CD14-positive monocyte (primary cell): ENCODE measurements at regions not wholly inside any gene's neighbourhood (a gene's known extent, or its start where the extent isn't known, plus 50 kb on each side); places are given as distances from the start of the nearest gene placed in this dataset.

ENCODE experiments used
- DNase-seq, 3 donors: peaks; one replicate each; pipeline ENCODE4 v3.0.0-alpha.2; 2011 to 2022
- H2AFZ ChIP-seq: 2 replicates; pipeline ENCODE4 v1.6.0; 2012; ENCODE audit warnings: mild to moderate bottlenecking, low read depth, low read length, inconsistent platforms; ENCODE audit not compliant: insufficient read depth, poor library complexity, severe bottlenecking
- H3K27ac ChIP-seq, 2 donors: 1 replicate in 1 of 2; 2 replicates in 1 of 2; pipeline ENCODE4 v1.5.1; 2012 to 2013; ENCODE audit warnings: low read length in 2 of 2, control low read depth in 1 of 2, inconsistent platforms in 1 of 2, low read depth in 1 of 2, mild to moderate bottlenecking in 1 of 2
- H3K27me3 ChIP-seq, 2 donors: one replicate each; pipeline versions ENCODE4 v1.6.0 to v1.6.1; 2011 to 2013; ENCODE audit warnings: low read length in 2 of 2; ENCODE audit not compliant: control insufficient read depth in 2 of 2, insufficient read depth in 2 of 2
- H3K36me3 ChIP-seq, 2 donors: replicated peaks in 1 of 2; 1 replicate in 1 of 2; 2 replicates in 1 of 2; pipeline versions ENCODE4 v1.5.1 to v1.6.1; 2012 to 2013; ENCODE audit warnings: low read length in 2 of 2, control low read depth in 1 of 2, inconsistent platforms in 1 of 2, mild to moderate bottlenecking in 1 of 2; ENCODE audit not compliant: insufficient read depth in 2 of 2, control insufficient read depth in 1 of 2
- H3K4me1 ChIP-seq, 2 donors: 1 replicate in 1 of 2; 2 replicates in 1 of 2; pipeline versions ENCODE4 v1.5.1 to v1.6.1; 2012 to 2013; ENCODE audit warnings: low read length in 2 of 2, control low read depth in 1 of 2, inconsistent platforms in 1 of 2, mild to moderate bottlenecking in 1 of 2, moderate library complexity in 1 of 2; ENCODE audit not compliant: insufficient read depth in 2 of 2, control insufficient read depth in 1 of 2
- H3K4me2 ChIP-seq: replicated peaks from 2 replicates; pipeline ENCODE3; 2012; ENCODE audit warnings: low read length, moderate library complexity, mild to moderate bottlenecking; ENCODE audit not compliant: poor library complexity, severe bottlenecking; ENCODE audit errors: extremely low read depth
- H3K4me3 ChIP-seq, 3 experiments: fragments of 200-600 bp in 1 of 3; sonication (generic) in 1 of 3; replicated peaks in 1 of 3; 1 replicate in 2 of 3; 2 replicates in 1 of 3; pipeline ENCODE4 v1.5.1; 2011 to 2013; ENCODE audit warnings: low read length in 3 of 3, mild to moderate bottlenecking in 3 of 3, control low read depth in 2 of 3, low read depth in 2 of 3, inconsistent platforms in 1 of 3, moderate library complexity in 1 of 3
- H3K79me2 ChIP-seq: 2 replicates; pipeline ENCODE4 v1.6.0; 2012; ENCODE audit warnings: mild to moderate bottlenecking, control low read depth, inconsistent platforms, low read length, moderate library complexity; ENCODE audit not compliant: insufficient read depth
- H3K9ac ChIP-seq: 2 replicates; pipeline ENCODE4 v1.6.0; 2017; ENCODE audit warnings: low read length, mild to moderate bottlenecking; ENCODE audit not compliant: insufficient read depth, poor library complexity, severe bottlenecking
- H3K9me3 ChIP-seq, 2 donors: replicated peaks in 1 of 2; 1 replicate in 1 of 2; 2 replicates in 1 of 2; pipeline versions ENCODE4 v1.5.1 to v1.6.1; 2012 to 2013; ENCODE audit warnings: low read length in 2 of 2, control low read depth in 1 of 2; ENCODE audit not compliant: control insufficient read depth in 1 of 2, insufficient read depth in 1 of 2
- H4K20me1 ChIP-seq: 2 replicates; pipeline ENCODE4 v1.6.0; 2012; ENCODE audit warnings: mild to moderate bottlenecking, low read length, control low read depth, moderate library complexity; ENCODE audit not compliant: insufficient read depth
- H3K27ac Mint-ChIP-seq, 7 donors: one replicate each; pipeline ENCODE4 v1.8.0; 2020; ENCODE audit warnings: mild to moderate bottlenecking in 7 of 7, mixed read lengths in 7 of 7, moderate library complexity in 6 of 7, inconsistent platforms in 2 of 7
- H3K27me3 Mint-ChIP-seq, 3 donors: one replicate each; pipeline ENCODE4 v1.8.0; 2021 to 2022; ENCODE audit warnings: low read depth in 3 of 3, mild to moderate bottlenecking in 3 of 3, mixed read lengths in 3 of 3, moderate library complexity in 3 of 3, inconsistent platforms in 1 of 3
- H3K36me3 Mint-ChIP-seq, 2 donors: one replicate each; pipeline ENCODE4 v1.8.0; 2020; ENCODE audit warnings: mixed read lengths in 2 of 2, inconsistent platforms in 1 of 2, mild to moderate bottlenecking in 1 of 2
- H3K4me1 Mint-ChIP-seq: one replicate; pipeline ENCODE4 v1.8.0; 2020; ENCODE audit warnings: mild to moderate bottlenecking, mixed read lengths
- H3K4me3 Mint-ChIP-seq, 2 donors: one replicate each; pipeline ENCODE4 v1.8.0; 2020; ENCODE audit warnings: mild to moderate bottlenecking in 2 of 2, mixed read lengths in 2 of 2, moderate library complexity in 1 of 2
- H3K9me3 Mint-ChIP-seq, 7 donors: one replicate each; pipeline ENCODE4 v1.8.0; 2020 to 2022; ENCODE audit warnings: mixed read lengths in 7 of 7, mild to moderate bottlenecking in 6 of 7, moderate library complexity in 6 of 7, inconsistent platforms in 2 of 7
- CTCF ChIP-seq: fragments of 200-600 bp; IDR thresholded peaks from one replicate; pipeline ENCODE4 v1.8.0; 2022; ENCODE audit warnings: antibody characterized with exemption, mild to moderate bottlenecking
- WGBS: methylation state at CpG from one replicate; pipeline ENCODE4 v1.1.5; 2013; ENCODE audit warnings: missing lambda C conversion rate; ENCODE audit not compliant: insufficient coverage; 5-methylcytosine and 5-hydroxymethylcytosine counted together
- intact Hi-C, 2 donors: fragments of 100-400 bp; cut with micrococcal nuclease; formaldehyde crosslinking; loops; one replicate each; pipeline versions ENCODE4 v1.15.0 to v1.15.1; 2023

GRCh38 chrX:28347476-28347875 is 239.8 kb upstream of the IL1RAPL1 start:
- no peak overlapping the region for H3K9ac ChIP-seq
- no peaks in the 10 kb centered on the region for H3K27me3 ChIP-seq
- H3K36me3 Mint-ChIP-seq: no peaks in the 10 kb centered on the region
- H3K36me3 ChIP-seq: no peaks in the 10 kb centered on the region
- H3K9me3 Mint-ChIP-seq: peaks cover 0 to 3% (median 0%) of the 10 kb centered on the region in 7 donors
- peaks cover 0 to 2% (median 1%) of the 10 kb centered on the region in 3 donors for H3K27me3 Mint-ChIP-seq
- peak; percentile 7 to 50 (median 7) for DNase-seq
- TF ChIP-seq CTCF: no peak
- H3K4me3 ChIP-seq: no peak overlapping the region
- H3K9me3 ChIP-seq: no peaks in the 10 kb centered on the region
- peaks cover 11% of the 10 kb centered on the region for H3K4me1 Mint-ChIP-seq
- no peak overlapping the region for H3K4me2 ChIP-seq
- H3K4me1 ChIP-seq: peaks cover 0 to 6% of the 10 kb centered on the region in 2 donors
- H2AFZ ChIP-seq: no peak overlapping the region
- no CpG with 5 or more reads among the region's 4 CpGs for WGBS
- H3K27ac ChIP-seq: no peak overlapping the region
- H3K27ac Mint-ChIP-seq: no peak overlapping the region
- intact Hi-C loops: no loop called here
- no peaks in the 10 kb centered on the region for H3K79me2 ChIP-seq
- H3K4me3 Mint-ChIP-seq: no peak overlapping the region
- H4K20me1 ChIP-seq: no peaks in the 10 kb centered on the region

DNA sequence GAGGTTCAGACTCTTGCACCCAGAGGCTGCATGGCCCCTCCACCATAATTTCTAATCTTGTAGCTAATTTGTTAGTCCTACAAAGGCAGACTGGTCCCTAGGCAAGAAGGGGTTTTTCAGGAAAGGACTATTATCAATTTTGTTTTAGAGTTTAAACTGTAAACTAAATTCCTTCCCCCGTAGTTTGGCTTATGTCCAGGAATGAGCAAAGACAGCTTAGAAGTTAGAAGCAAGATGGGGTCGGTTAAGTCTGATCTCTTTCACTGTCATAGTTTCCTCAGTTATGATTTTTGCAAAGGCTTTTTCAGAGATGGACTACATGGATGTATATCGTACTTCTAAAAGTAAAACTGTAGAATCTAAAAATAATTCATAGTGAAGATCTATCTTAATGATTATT is 258.1 kb upstream of the IL1RAPL1 start:
- TF ChIP-seq CTCF: no peak
- H3K9me3 Mint-ChIP-seq: peaks cover 0 to 6% (median 4%) of the 10 kb centered on the region in 7 donors
- H4K20me1 ChIP-seq: no peaks in the 10 kb centered on the region
- H3K4me1 Mint-ChIP-seq: peaks cover 22% of the 10 kb centered on the region
- no peaks in the 10 kb centered on the region for H3K27me3 ChIP-seq
- no peaks in the 10 kb centered on the region for H3K9me3 ChIP-seq
- no peaks in the 10 kb centered on the region for H3K79me2 ChIP-seq
- H3K27ac ChIP-seq: no peak overlapping the region
- H3K4me1 ChIP-seq: peaks cover 0 to 2% of the 10 kb centered on the region in 2 donors
- no peaks in the 10 kb centered on the region for H3K27me3 Mint-ChIP-seq
- no peak for DNase-seq
- H3K36me3 ChIP-seq: no peaks in the 10 kb centered on the region
- no peak overlapping the region for H3K4me2 ChIP-seq
- intact Hi-C loops: no loop called here
- H2AFZ ChIP-seq: no peak overlapping the region
- no peak overlapping the region for H3K27ac Mint-ChIP-seq
- no peak overlapping the region for H3K4me3 Mint-ChIP-seq
- WGBS: no CpG with 5 or more reads among the region's 3 CpGs
- H3K36me3 Mint-ChIP-seq: no peaks in the 10 kb centered on the region
- no peak overlapping the region for H3K9ac ChIP-seq
- H3K4me3 ChIP-seq: no peak overlapping the region
